WTC11 (cell line): ENCODE measurements at regions not wholly inside any gene's neighbourhood (a gene's known extent, or its start where the extent isn't known, plus 50 kb on each side); places are given as distances from the start of the nearest gene placed in this dataset.

Experiments
- ATAC-seq: fragments of 200-7000 bp; cut with Tn5 transposase; 2 replicates; pipeline ENCODE4 v1.10.0; 2021; ENCODE audit warnings: mild to moderate bottlenecking, moderate library complexity
- CTCF ChIA-PET: fragments of 300-600 bp; sonication (Branson Sonifier 250); formaldehyde crosslinking; loops from one replicate; lab custom pipeline; 2021; ENCODE audit warnings: antibody characterized with exemption; lab: Charles Lee
- POLR2A ChIA-PET: fragments of 350-600 bp; sonication (Branson Sonifier 250); formaldehyde crosslinking; loops from one replicate; lab custom pipeline; 2021; ENCODE audit warnings: antibody characterized with exemption; lab: Charles Lee
- DNase-seq: peaks from one replicate; pipeline ENCODE4 v3.0.0; 2021; ENCODE audit warnings: low spot score
- H3K27ac Mint-ChIP-seq: 2 replicates; pipeline ENCODE4 v1.8.0; 2021; ENCODE audit warnings: mixed read lengths
- H3K27me3 Mint-ChIP-seq: 2 replicates; pipeline ENCODE4 v1.8.0; 2021; ENCODE audit warnings: low read depth, mild to moderate bottlenecking, moderate library complexity, mixed read lengths
- H3K36me3 Mint-ChIP-seq: 2 replicates; pipeline ENCODE4 v1.8.0; 2021; ENCODE audit warnings: mixed read lengths
- H3K4me1 Mint-ChIP-seq: 2 replicates; pipeline ENCODE4 v1.8.0; 2022; ENCODE audit warnings: mixed read lengths
- H3K4me3 Mint-ChIP-seq: 2 replicates; pipeline ENCODE4 v1.8.0; 2021; ENCODE audit warnings: mild to moderate bottlenecking, moderate library complexity, mixed read lengths
- H3K9me3 Mint-ChIP-seq: 2 replicates; pipeline ENCODE4 v1.8.0; 2021; ENCODE audit warnings: mixed read lengths
- AFF4 ChIP-seq: sonication (generic); formaldehyde crosslinking; IDR thresholded peaks from 2 replicates; pipeline ENCODE4 v1.8.1; 2023; ENCODE audit warnings: mild to moderate bottlenecking, missing genetic modification reagents, borderline replicate concordance
- ATF1 ChIP-seq: sonication (generic); formaldehyde crosslinking; IDR thresholded peaks from 2 replicates; pipeline ENCODE4 v1.8.1; 2023; ENCODE audit warnings: mild to moderate bottlenecking, moderate library complexity, missing genetic modification reagents
- E2F1 ChIP-seq: sonication (generic); formaldehyde crosslinking; IDR thresholded peaks from 2 replicates; pipeline ENCODE4 v1.8.0; 2022; ENCODE audit warnings: mild to moderate bottlenecking, missing genetic modification reagents
- ESRRA ChIP-seq: sonication (generic); formaldehyde crosslinking; IDR thresholded peaks from 2 replicates; pipeline ENCODE4 v1.8.1; 2022; ENCODE audit warnings: mild to moderate bottlenecking, missing genetic modification reagents, borderline replicate concordance
- ETV6 ChIP-seq: sonication (generic); formaldehyde crosslinking; IDR thresholded peaks from 2 replicates; pipeline ENCODE4 v1.8.1; 2022; ENCODE audit warnings: mild to moderate bottlenecking, missing genetic modification reagents
- GTF2I ChIP-seq: fragments of 250-450 bp; sonication (Bioruptor Pico); conservative IDR thresholded peaks from 2 replicates; pipeline ENCODE4 v1.4.0; 2021; ENCODE audit warnings: mild to moderate bottlenecking
- IRF2 ChIP-seq: sonication (generic); formaldehyde crosslinking; IDR thresholded peaks from 2 replicates; pipeline ENCODE4 v1.8.0; 2022; ENCODE audit warnings: low read depth, missing genetic modification reagents, borderline replicate concordance
- JUN ChIP-seq: sonication (generic); formaldehyde crosslinking; IDR thresholded peaks from 2 replicates; pipeline ENCODE4 v1.8.0; 2023; ENCODE audit warnings: mild to moderate bottlenecking, missing genetic modification reagents
- KAT7 ChIP-seq: sonication (generic); formaldehyde crosslinking; IDR thresholded peaks from 2 replicates; pipeline ENCODE4 v1.8.1; 2023; ENCODE audit warnings: missing genetic modification reagents, mild to moderate bottlenecking, borderline replicate concordance
- MXD4 ChIP-seq: fragments of 250-450 bp; sonication (Bioruptor Pico); IDR thresholded peaks from 2 replicates; pipeline ENCODE4 v1.8.0; 2021; ENCODE audit warnings: mild to moderate bottlenecking, moderate library complexity, borderline replicate concordance
- PREB ChIP-seq: sonication (generic); formaldehyde crosslinking; IDR thresholded peaks from 2 replicates; pipeline ENCODE4 v1.8.1; 2022; ENCODE audit warnings: mild to moderate bottlenecking, missing genetic modification reagents, moderate library complexity, borderline replicate concordance
- SOX15 ChIP-seq: fragments of 250-450 bp; sonication (Bioruptor Pico); IDR thresholded peaks from 2 replicates; pipeline ENCODE4 v1.9.0; 2021; ENCODE audit warnings: mild to moderate bottlenecking
- TEAD4 ChIP-seq: sonication (generic); formaldehyde crosslinking; IDR thresholded peaks from 2 replicates; pipeline ENCODE4 v1.8.0; 2022; ENCODE audit warnings: mild to moderate bottlenecking, missing genetic modification reagents
- ZMAT4 ChIP-seq: fragments of 250-450 bp; sonication (Bioruptor Pico); IDR thresholded peaks from 2 replicates; pipeline ENCODE4 v1.9.0; 2021; ENCODE audit warnings: mild to moderate bottlenecking
- ZNF317 ChIP-seq: sonication (generic); formaldehyde crosslinking; IDR thresholded peaks from 2 replicates; pipeline ENCODE4 v1.8.1; 2023; ENCODE audit warnings: low read depth, mild to moderate bottlenecking, moderate library complexity, missing genetic modification reagents, borderline replicate concordance
- ZNF425 ChIP-seq: fragments of 250-450 bp; sonication (Bioruptor Pico); conservative IDR thresholded peaks from 2 replicates; pipeline ENCODE4 v1.9.0; 2021; ENCODE audit warnings: mild to moderate bottlenecking
- ZNF512 ChIP-seq: sonication (generic); formaldehyde crosslinking; IDR thresholded peaks from 2 replicates; pipeline ENCODE4 v1.8.1; 2022; ENCODE audit warnings: missing genetic modification reagents, borderline replicate concordance

GRCh38 chr16:48961546-48961945, 320.1 kb downstream of the CBLN1 start:
- H3K9me3 Mint-ChIP-seq, result peaks cover 23% of the 10 kb centered on the region
- no peak for TF ChIP-seq PREB (CRISPR knock-in tag)
- TF ChIP-seq TEAD4, result no peak
- H3K27ac Mint-ChIP-seq, result no peak overlapping the region
- peaks cover 77% of the 10 kb centered on the region for H3K27me3 Mint-ChIP-seq
- ChIA-PET POLR2A (no interaction called here), CTCF (no interaction called here)
- H3K36me3 Mint-ChIP-seq, result peaks cover 5% of the 10 kb centered on the region
- no peak for ATAC-seq
- H3K4me1 Mint-ChIP-seq, result peaks cover 6% of the 10 kb centered on the region; the same call in 1 of the 2 replicates
- no peak for DNase-seq
- H3K4me3 Mint-ChIP-seq, result no peak overlapping the region

GRCh38 chr16:48960830-48961229, 320.8 kb downstream of the CBLN1 start:
- DNase-seq, result no peak
- ATAC-seq, result no peak
- POLR2A ChIA-PET, result no interaction called here
- H3K27ac Mint-ChIP-seq, result no peak overlapping the region
- TF ChIP-seq ATF1 (CRISPR knock-in tag) (no peak), E2F1 (CRISPR knock-in tag) (no peak), ESRRA (CRISPR knock-in tag) (no peak), ZNF425 (no peak), KAT7 (no peak), ZNF317 (CRISPR knock-in tag) (no peak), JUN (no peak)
- H3K4me1 Mint-ChIP-seq, result peaks cover 6% of the 10 kb centered on the region; the same call in 1 of the 2 replicates
- H3K4me3 Mint-ChIP-seq, result no peak overlapping the region
- CTCF ChIA-PET, result no interaction called here
- peaks cover 73% of the 10 kb centered on the region for H3K27me3 Mint-ChIP-seq
- peaks cover 23% of the 10 kb centered on the region for H3K9me3 Mint-ChIP-seq
- H3K36me3 Mint-ChIP-seq, result peaks cover 5% of the 10 kb centered on the region

- H3K27ac Mint-ChIP-seq, result no peak overlapping the region
- H3K4me1 Mint-ChIP-seq, result no peaks in the 10 kb centered on the region
- CTCF ChIA-PET, result no interaction called here
- peaks cover 67% of the 10 kb centered on the region for H3K27me3 Mint-ChIP-seq
- peaks cover 23% of the 10 kb centered on the region for H3K9me3 Mint-ChIP-seq
- H3K4me3 Mint-ChIP-seq, result no peak overlapping the region
- peaks cover 5% of the 10 kb centered on the region for H3K36me3 Mint-ChIP-seq
- DNase-seq (no peak), ATAC-seq (no peak)
- no peak for TF ChIP-seq ETV6 (CRISPR knock-in tag)
- TF ChIP-seq ESRRA (CRISPR knock-in tag), result no peak
- TF ChIP-seq ZMAT4 (CRISPR knock-in tag), result no peak
- TF ChIP-seq SOX15 (CRISPR knock-in tag), result no peak
- POLR2A ChIA-PET, result no interaction called here
Observed at GRCh38 chr16:48959747-48960146, 321.9 kb downstream of the CBLN1 start.

GRCh38 chr16:48959204-48959603, 322.4 kb downstream of the CBLN1 start:
- ATAC-seq (no peak), DNase-seq (no peak)
- H3K4me1 Mint-ChIP-seq, result no peaks in the 10 kb centered on the region
- peaks cover 5% of the 10 kb centered on the region for H3K36me3 Mint-ChIP-seq
- peaks cover 23% of the 10 kb centered on the region for H3K9me3 Mint-ChIP-seq
- peaks cover 62% of the 10 kb centered on the region for H3K27me3 Mint-ChIP-seq
- H3K4me3 Mint-ChIP-seq, result no peak overlapping the region
- H3K27ac Mint-ChIP-seq, result no peak overlapping the region
- ChIA-PET CTCF (no interaction called here), POLR2A (no interaction called here)
- TF ChIP-seq MXD4 (no peak), ZNF512 (CRISPR knock-in tag) (no peak), AFF4 (no peak), GTF2I (no peak), IRF2 (no peak), E2F1 (CRISPR knock-in tag) (no peak)
